T-helper 22 cell (primary cell): ENCODE measurements at regions not wholly inside any gene's neighbourhood (a gene's known extent, or its start where the extent isn't known, plus 50 kb on each side); places are given as distances from the start of the nearest gene placed in this dataset.

Experiments used
- DNase-seq: peaks from one replicate; pipeline ENCODE4 v3.0.0-alpha.2; 2020; ENCODE audit warnings: low read depth

DNA sequence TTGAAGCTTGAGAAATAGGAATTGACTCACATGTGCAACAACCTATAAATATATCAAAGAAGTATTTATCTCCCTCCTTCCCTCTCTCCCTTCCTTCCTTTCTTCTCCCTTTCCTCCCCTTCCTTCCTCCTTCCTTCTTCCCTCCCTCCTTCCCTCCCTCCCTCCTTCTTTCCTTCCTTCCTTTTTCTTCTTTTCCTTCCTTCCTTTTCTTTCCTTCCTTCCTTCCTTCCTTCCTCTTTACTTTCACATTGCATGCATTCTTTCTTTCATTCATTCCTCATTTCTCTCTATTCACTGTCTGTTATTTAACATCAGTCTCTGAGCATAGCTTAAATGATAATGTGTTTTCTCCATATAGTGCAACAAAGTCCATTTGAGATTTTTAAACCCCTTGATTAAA is 214.2 kb downstream of the CHRM3 start:
- no peak for DNase-seq

DNA sequence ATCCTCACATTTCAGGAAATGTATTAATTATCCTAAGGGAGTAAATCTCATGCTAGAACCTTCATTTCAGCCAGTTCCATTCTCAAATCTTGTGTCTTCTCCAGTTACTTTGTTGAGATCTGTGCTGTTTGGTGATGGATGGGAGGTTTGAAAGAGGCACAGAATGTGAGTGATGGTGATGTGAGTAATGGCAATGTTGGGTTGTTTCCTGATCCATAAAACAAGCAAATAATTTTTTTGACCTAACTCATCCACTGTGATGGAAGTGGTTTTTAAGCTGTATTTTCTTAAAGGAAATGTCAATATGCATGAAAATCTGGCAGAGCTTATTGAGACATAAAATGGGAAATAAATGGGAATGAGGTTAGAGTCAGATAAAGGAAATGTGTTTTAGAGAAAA is 214.7 kb downstream of the CHRM3 start:
- no peak for DNase-seq

DNA sequence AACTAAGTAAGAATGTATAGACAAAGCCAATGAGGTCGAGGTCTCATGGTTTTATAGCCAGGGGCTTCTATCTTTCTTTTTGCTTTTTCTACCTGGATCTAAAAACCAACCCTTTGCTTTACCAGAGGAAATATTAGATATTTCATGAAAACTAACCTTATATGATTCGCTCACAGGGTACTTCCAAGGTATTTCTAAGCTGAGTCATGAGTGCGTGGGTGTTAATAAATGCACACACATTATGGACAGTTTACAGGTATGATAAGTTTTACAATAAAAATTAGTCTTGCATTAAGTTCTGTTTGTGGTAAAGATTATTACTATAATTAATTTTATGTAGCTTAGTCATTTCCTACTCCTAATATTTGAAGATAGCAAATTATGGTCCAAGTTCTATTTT is 217.2 kb downstream of the CHRM3 start:
- DNase-seq = no peak

DNA sequence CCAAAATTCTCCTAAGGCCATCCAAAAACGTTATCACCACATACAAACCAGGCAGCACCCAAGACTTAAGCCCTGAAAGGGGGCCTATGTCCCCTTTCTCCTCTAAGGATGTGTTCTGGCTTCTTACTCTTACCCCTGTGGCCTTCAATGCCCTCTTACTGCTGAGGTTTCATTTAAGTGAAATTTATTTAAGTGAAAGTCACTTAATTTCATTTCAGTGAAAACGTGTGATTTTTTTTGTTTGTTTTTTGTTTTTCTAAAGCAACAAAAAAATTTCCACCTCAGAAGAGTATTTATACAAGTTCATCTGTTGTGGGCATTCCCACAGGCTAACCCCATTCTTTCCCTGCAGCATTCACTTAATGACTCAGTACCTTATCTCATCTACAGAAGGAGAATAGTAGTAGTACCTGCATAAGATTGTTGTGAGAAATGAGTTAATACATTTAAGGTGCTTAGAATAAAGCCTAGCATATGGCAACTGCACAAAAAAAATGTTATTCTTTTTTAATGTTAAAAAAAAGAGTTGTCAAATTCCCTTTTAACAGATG is 220.6 kb downstream of the CHRM3 start:
- no peak for DNase-seq

DNA sequence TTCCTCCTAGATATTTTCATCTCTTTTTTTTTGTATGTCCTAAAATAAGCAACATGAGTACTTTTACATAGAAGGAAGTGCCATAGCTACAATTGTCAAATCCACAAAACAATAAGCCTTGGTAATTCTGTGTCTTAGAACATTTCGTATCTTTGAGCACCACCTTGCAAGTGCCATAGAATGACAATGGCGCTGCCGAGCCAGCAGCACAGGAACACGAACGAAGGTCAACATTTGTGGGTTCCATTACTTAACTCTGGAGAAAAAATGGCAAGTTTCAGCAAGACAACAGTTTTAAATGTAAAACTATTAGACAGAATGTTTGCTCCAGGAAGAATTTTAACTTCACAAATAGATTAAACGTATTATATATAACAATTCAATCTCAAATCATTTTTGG is 222.1 kb downstream of the CHRM3 start:
- no peak for DNase-seq

DNA sequence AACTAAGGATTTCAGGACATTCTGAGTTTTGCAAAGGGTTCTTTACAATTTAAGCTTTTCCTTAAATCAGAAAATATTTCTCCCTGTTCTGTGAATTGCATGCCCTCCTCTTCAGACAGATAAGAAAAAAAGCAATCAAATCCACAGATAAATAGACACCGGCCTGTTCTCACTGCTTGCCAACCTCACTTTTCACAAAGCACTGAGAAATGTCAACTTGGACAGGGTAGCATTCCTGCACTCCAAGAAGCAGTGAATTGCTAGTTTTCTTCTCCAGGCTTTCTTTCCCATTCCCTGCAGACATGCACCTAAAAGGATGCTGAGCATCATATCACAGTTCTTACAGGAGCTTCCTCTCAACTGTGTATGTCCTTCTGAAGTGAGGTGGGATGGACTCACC is 226.0 kb downstream of the CHRM3 start:
- DNase-seq = no peak

DNA sequence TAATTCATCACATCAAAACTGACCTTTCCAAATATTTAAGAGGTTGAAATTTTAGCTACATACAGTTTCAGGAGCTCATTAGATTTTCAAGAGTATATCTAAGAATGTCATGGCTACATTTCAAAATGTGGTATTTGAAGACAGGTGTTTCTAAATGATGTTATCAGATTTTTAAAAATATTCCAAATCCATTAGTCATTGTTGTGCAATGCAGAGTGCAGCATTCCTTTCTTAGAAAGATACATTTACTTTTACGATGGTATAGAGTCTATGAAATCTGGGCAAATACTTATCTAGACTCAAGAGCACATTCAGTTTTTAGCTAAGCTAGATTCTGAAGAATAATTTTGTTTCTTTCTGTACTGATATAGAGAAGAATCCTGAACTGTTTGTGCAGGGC is 230.3 kb downstream of the CHRM3 start:
- DNase-seq = no peak

DNA sequence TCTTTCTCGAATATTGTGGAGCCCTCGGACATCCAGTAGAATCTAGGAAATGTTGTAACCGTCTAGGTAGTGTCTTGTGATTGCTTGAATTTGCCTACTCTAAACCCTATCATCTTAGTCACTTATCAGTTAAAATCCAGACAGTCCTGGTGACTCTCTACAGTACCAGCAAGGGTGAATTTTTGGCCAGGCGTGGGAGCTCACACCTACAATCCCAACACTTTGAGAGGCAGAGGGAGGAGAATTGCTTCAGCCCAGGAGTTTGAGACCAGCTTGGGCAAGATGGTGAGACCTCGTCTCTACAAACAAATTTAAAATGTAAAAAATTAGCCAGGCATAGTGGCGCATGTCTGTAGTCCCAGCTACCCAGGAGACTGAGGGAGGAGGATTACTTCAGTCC is 230.9 kb downstream of the CHRM3 start:
- DNase-seq = no peak

DNA sequence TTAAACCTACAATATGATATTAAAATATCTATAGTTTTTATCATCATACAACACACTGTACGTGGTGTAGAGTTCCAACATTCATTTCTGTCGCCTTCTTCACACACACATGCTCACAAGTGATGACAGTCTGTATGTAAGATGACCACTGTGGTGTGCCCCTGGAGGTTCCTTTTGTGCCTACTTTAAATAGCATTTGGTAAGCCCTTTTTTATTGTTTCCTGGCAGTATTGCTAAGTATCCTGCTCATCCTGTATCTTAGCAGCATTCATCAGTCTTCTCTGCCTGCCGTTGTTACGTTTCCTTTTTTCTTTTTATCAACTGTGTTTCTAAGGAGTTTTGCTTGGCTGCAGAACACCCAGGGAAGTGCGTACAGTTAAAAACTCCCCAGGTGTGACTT is 231.4 kb downstream of the CHRM3 start:
- no peak for DNase-seq

DNA sequence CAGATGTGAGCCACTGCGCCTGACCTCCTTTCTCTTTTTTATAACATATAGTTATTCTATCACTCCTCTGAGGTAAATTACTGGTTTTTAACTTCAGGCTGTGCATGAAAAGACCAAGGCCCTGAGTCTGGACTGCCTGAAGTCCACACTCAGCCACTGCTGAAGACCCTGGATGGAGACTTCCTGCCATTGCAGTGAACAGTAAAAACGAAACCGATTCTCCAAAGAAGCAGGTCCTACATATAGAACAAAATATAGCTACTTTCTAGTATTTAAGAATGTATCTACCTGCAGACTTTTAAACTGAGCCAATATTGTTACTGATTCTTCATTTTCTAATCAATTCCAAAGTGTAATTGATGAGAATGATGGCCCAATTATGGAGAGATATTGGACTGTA is 232.8 kb downstream of the CHRM3 start:
- no peak for DNase-seq

DNA sequence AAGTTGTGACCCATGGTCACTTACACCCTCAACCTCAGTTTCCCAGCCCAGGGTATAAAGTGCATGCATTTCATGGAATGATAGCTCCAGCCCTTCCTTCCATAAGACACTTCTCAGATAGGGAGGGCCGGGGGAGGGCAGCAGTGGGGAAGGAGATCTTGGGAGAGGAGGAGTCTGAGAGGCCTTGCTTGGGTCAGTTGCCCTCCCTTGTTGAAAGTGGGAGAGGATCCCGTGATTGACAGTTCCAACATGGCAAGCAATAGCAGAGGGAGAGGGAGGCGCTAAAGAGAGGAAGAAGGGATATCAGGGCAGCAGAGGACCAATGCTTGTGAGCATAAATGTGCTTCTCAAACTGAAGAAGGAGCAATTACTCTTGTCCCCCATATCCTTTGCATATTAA is 244.4 kb downstream of the CHRM3 start:
- no peak for DNase-seq

DNA sequence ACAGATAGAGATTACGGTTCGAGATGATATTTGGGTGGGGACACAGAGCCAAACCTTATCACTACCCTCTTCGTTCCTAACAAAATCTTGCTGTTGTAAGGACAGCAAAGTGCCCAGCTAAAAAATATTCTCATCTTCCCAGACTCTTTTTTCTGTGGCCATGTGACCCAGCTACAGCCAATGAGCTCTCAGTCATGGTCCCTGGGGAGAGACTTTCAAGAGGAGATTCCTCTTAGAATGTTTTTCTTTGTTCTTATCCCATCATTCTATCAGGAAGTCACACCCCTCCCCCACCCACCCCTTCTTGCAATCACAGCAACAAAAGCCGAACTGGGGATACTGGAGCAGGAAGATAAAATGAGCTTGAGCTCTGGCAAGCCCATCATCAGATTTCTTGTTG is 247.1 kb downstream of the CHRM3 start:
- DNase-seq = no peak

DNA sequence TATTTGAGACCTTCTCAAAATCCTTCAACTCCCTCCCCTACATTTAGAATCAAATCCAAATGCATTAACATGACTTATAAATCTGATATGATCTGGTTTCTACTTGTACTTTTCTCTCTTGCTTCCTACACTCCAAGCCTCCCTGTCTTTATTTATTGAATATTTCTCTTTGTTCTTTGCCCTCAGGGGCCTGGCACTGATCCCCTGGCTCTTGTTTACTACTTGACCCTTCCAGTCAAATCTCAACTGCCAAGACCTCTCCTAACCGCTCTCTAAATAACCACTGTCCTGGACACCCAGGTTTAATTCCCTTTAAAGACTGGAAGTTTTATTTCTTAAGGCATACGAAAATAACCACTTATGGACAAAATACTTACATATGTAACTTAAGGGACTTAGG is 248.9 kb downstream of the CHRM3 start:
- DNase-seq = no peak

DNA sequence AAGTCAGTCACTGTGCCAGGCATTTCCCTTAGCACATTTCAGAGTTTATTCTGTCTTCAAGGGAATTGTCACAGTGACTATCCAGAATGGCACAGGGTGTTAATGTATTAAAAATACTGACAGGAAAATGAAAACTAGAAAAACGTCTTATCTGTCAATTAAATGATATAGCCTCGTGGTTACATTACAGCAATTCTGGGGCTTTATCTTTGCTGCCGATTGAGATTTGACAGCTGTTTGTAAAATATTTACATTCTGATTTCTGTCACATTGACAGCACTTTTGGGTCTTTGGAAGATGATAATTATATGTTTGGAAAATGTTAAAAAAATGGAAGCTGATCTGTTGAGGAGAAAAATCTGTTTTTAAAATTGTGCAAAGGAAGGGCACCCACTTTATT is 250.0 kb downstream of the CHRM3 start:
- no peak for DNase-seq

DNA sequence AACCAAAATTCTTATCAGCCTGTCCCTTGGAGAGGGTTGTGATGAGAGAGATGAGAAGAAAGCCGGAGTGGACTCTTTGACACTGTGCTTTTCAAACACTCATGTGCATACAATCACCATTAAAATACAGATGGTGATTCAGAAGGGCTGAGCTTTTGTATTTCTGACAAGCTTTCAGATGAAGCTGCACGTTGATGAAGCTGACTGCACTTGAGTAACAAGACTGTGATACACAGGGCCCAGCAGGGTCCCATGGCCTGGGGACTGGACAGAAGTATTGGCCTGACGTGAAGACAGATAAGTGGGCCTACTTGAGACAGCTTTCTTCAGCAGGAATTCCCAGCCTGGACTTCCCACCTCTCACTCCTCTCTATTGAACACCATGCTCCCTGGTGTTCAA is 258.2 kb downstream of the CHRM3 start:
- DNase-seq = no peak

DNA sequence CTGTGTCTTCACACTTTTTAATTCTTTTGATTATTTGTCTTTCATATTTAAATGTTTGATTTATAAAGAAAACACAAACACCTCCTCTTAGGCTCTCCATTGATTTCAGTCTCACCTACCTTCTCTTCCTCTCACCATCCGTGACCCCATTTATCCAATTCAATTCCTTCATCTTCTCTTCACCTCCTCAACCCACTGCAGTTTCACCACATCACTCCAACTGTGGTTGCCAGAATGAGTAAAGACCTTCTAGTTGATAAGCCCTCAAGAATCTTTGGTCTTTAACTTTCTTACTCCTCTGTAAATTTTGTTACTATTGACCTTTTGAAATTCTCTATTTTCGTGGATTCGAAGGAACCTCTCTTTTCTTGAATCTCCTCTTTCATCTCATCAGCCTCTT is 260.7 kb downstream of the CHRM3 start:
- no peak for DNase-seq

DNA sequence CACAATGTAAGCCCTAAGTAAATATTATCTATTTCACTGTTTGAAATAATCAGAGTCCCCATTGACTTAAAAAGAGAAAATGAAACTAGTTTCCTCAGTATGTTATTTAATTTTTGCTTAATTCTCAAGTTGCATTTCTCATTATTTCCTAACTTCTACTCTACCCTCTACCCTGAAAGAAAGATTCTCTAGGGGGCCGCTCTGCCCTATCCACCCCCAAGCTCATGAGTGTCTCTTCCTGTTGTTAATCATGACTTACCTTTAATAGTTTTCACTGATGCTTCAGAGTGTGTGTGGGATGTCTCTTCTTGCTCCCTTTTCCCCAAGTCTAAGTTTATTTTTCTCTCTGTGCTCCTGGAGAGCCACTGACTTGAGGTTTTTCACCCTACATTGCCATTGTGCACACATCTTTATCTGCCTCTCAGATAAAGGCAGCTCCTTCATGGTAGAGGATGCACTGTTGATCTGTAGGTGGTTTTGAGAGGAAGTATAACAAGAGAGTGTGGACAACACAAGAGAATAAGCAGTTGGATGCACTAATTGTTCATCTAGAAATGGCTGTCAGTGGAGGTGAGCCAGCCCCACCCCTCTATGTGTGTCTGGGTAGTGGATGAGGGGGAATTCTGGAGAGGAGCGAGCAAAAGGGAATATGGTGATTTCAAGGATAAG is 261.7 kb downstream of the CHRM3 start:
- DNase-seq = no peak

DNA sequence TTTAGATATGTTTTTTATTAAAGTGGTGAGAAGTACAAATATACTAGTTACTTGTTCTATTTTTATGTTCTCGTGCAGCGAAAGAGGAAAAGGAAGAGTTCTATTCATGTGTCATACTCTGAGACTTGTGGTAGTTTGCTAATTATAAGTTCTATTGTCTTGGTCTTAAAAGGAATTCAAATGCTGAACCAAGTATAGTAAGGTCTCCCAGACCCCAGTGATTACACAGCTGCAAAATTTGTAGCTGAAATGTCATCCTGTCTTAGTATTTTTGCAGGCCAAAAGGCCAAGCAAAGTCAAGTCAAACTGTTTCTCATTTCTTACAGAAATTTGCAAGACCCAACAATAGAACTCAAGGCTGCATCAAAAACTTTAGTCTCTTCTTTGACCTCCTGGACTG is 268.7 kb downstream of the CHRM3 start:
- no peak for DNase-seq

DNA sequence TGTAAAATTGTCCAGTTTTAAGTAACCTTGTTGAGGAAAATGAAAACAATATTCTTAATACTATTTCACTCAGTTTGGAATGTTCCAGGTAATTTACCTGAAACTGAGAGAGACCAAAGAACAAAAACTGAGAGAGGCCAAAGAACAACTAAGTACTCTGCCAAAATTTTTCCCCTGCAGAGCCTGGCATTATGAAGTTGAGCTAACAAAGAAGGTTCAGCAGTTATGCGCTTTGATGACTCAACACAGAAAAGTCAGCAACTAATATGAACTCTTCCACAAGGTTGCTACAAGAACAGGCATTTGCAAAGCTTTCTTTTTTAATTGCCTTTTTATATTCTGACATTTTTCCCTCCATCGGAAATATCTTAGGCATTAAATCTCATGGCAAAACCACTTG is 270.9 kb downstream of the CHRM3 start:
- no peak for DNase-seq

DNA sequence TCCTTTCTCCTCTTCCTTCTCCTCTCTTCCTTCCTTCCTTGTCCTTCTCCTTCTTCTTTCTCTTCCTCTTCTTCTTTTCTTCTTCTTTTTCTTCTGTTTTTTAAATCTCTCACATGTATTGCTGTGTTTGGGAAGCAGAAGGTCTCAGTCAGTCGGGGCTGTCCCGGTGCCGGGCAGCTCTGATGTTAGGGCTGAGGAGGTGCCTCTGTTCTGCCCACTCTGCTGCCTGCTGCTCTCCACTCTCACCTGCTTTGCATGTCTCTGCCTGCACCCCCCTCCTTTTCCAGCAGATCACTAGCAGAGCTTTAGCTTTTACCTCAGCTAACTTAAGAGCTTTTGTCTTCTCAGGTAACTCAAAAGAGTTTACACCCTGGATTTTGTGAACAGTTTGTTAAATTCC is 276.6 kb downstream of the CHRM3 start:
- DNase-seq = no peak

DNA sequence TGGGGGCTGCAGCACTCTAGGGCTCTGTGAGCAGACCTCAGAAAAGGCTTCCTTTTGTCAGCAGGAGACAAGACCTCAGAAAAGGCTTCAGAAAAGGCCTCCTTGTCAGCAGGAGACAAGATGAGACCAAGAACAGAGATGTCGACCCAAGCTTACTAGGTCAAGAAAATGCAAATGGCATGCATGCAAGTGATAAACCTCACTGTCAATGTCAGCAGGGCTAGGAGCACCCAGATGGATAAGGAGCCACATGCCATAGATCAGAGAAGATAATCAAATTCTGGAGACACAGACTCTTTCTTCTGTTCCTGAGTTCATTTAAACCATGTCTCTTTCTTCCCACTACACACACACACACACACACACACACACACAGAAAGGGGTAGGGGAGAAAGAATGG is 285.9 kb downstream of the CHRM3 start:
- no peak for DNase-seq

DNA sequence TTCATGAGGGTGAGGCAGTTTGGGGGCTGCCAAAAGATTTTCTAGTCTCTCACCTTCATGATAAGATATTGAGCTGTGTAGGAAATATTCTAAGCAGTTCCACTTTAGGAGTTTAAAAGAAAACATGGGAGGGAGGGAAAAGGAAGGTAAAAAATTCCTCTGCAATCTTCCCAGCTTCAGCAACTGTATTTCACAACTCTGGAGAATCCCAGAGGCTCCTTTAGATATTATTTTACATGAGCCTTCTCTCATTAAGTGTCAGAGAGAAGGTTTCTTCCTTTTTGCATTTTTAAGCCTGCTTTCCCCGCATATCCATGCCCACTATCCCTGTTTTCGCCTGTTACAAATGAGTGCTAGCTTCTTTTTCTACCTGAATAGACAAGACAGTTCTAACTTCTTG is 289.4 kb downstream of the CHRM3 start:
- no peak for DNase-seq

DNA sequence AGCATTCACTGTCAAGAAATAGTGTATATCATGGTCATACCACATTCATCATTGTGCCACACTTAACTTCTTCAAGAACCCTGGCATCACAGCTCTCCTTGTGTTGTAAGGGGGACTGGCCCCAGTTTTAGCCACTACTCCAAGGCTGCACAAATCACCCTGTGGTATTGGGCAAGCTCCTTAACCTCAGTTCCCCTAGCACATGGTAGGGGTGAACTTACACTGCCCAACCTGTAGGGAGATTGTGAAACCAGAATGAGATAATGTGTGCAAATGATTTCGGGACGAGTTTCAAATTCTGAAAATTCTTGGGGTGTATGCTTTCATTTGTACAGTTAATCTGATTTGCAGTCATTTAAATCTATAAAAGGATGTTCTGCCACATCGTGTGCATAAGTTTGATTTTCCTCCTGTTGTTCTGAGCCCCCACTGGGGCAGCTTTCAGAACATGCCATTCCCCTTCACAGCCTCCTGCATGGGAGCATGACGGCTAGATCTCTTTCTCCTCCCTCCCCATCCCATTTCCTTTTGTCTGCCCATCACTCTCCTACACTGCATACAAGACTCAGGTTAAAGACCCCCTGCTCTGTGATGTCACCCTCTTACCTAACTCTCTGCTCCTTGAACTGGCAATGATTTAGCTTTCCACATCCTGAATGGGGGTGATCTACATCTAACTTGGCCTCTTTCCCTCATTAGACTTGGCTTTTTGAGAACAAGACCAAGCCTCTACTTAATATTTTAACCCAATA is 290.3 kb downstream of the CHRM3 start:
- no peak for DNase-seq

DNA sequence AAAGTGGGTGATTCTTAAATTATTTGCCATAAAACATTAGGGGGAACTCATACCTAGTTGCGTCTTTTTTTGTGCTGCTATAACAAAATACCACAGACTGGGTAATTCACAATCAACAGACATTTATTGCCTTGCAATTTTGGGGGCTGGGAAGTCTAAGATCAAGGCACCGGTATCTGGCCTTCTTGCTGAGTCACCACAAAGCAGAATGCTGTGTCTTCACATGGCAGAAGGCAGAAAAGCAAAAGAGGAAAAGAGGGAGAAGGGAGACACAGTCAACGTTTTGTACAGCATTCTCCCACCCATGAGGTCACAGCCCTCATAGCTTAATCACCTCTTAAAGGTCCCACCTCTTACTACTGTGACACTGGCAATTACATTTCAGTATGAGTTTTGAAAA is 291.0 kb downstream of the CHRM3 start:
- no peak for DNase-seq
